HG03060 (cell line): ENCODE measurements at regions not wholly inside any gene's neighbourhood (a gene's known extent, or its start where the extent isn't known, plus 50 kb on each side); places are given as distances from the start of the nearest gene placed in this dataset.

ENCODE experiments used
- ATAC-seq: cut with Tn5 transposase; IDR thresholded peaks from one replicate; pipeline ENCODE4 v1.9.1; 2021; ENCODE audit warnings: low read depth, moderate number of reproducible peaks; ENCODE audit not compliant: unreplicated experiment

- ATAC-seq: no peak
Measured at GRCh38 chrX:38886112-38886511, 84.9 kb downstream of the MID1IP1 start.

GRCh38 chrX:38887222-38887621 lies 86.0 kb downstream of the MID1IP1 start:
- ATAC-seq: no peak

- ATAC-seq: no peak
Measured at GRCh38 chrX:38890326-38890725, 89.1 kb downstream of the MID1IP1 start.

GRCh38 chrX:38890963-38891362 lies 89.7 kb downstream of the MID1IP1 start:
- ATAC-seq: no peak

GRCh38 chrX:38891641-38892413 lies 90.6 kb downstream of the MID1IP1 start:
- peak; percentile 77 for ATAC-seq

GRCh38 chrX:38893441-38893840 lies 92.2 kb downstream of the MID1IP1 start:
- no peak for ATAC-seq

GRCh38 chrX:38895775-38896174 lies 94.5 kb downstream of the MID1IP1 start:
- ATAC-seq: no peak

GRCh38 chrX:38896724-38897298 lies 95.6 kb downstream of the MID1IP1 start:
- ATAC-seq: peak; percentile 90

- no peak for ATAC-seq
Measured at GRCh38 chrX:38898261-38898660, 97.0 kb downstream of the MID1IP1 start.

GRCh38 chrX:38899650-38900049 lies 98.4 kb downstream of the MID1IP1 start:
- no peak for ATAC-seq

GRCh38 chrX:38900719-38901118 lies 99.5 kb downstream of the MID1IP1 start:
- no peak for ATAC-seq

GRCh38 chrX:38902972-38903492 lies 101.8 kb downstream of the MID1IP1 start:
- ATAC-seq: no peak

GRCh38 chrX:38916801-38917200 lies 115.5 kb downstream of the MID1IP1 start:
- no peak for ATAC-seq

GRCh38 chrX:38917954-38918353 lies 116.7 kb downstream of the MID1IP1 start:
- no peak for ATAC-seq

- peak; percentile 53 for ATAC-seq
Measured at GRCh38 chrX:38919202-38919601, 117.9 kb downstream of the MID1IP1 start.

- no peak for ATAC-seq
Measured at GRCh38 chrX:38919853-38920528, 118.7 kb downstream of the MID1IP1 start.

- no peak for ATAC-seq
Measured at GRCh38 chrX:38923451-38923969, 122.3 kb downstream of the MID1IP1 start.

- ATAC-seq: no peak
Measured at GRCh38 chrX:38927592-38927991, 126.3 kb downstream of the MID1IP1 start.

- ATAC-seq: no peak
Measured at GRCh38 chrX:38929966-38930421, 128.7 kb downstream of the MID1IP1 start.

GRCh38 chrX:38930474-38930873 lies 129.2 kb downstream of the MID1IP1 start:
- ATAC-seq: no peak

GRCh38 chrX:38935561-38935960 lies 134.3 kb downstream of the MID1IP1 start:
- peak; percentile 60 for ATAC-seq
